H9 (cell line): ENCODE measurements at regions not wholly inside any gene's neighbourhood (a gene's known extent, or its start where the extent isn't known, plus 50 kb on each side); places are given as distances from the start of the nearest gene placed in this dataset.

ENCODE experiments used
- DNase-seq: peaks from one replicate; pipeline ENCODE4 v3.0.0-alpha.2; 2017
- H2AFZ ChIP-seq: one replicate; pipeline ENCODE4 v1.6.1; 2013; ENCODE audit warnings: mild to moderate bottlenecking, low read length, control low read depth, moderate library complexity
- H2AK5ac ChIP-seq: 2 replicates; pipeline ENCODE4 v1.6.1; 2013; ENCODE audit warnings: low read length, control low read depth, mixed read lengths; ENCODE audit not compliant: insufficient read length
- H2BK120ac ChIP-seq: one replicate; pipeline ENCODE4 v1.6.1; 2013; ENCODE audit warnings: low read depth, mild to moderate bottlenecking, low read length, control low read depth, inconsistent platforms; ENCODE audit not compliant: poor library complexity, severe bottlenecking
- H2BK12ac ChIP-seq: 2 replicates; pipeline ENCODE4 v1.6.1; 2013; ENCODE audit warnings: low read length, control low read depth, mixed read lengths, low read depth; ENCODE audit not compliant: insufficient read length
- H2BK15ac ChIP-seq: 2 replicates; pipeline ENCODE4 v1.6.1; 2013; ENCODE audit warnings: low read depth, low read length, control low read depth
- H2BK20ac ChIP-seq: one replicate; pipeline ENCODE4 v1.6.1; 2013; ENCODE audit warnings: low read depth, mild to moderate bottlenecking, low read length, control low read depth, inconsistent platforms; ENCODE audit not compliant: poor library complexity, severe bottlenecking
- H2BK5ac ChIP-seq: 2 replicates; pipeline ENCODE4 v1.6.1; 2013; ENCODE audit warnings: low read length, control low read depth, mixed read lengths; ENCODE audit not compliant: insufficient read length
- H3K14ac ChIP-seq: 2 replicates; pipeline ENCODE4 v1.6.1; 2013; ENCODE audit warnings: low read length, control low read depth; ENCODE audit not compliant: insufficient read depth
- H3K18ac ChIP-seq: 2 replicates; pipeline ENCODE4 v1.6.1; 2013; ENCODE audit warnings: low read depth, mild to moderate bottlenecking, mixed read lengths, low read length, control low read depth; ENCODE audit not compliant: insufficient read length
- H3K23ac ChIP-seq: 2 replicates; pipeline ENCODE4 v1.6.1; 2013; ENCODE audit warnings: low read length, control low read depth, mixed read lengths, low read depth; ENCODE audit not compliant: insufficient read length
- H3K23me2 ChIP-seq: 2 replicates; pipeline ENCODE4 v1.6.1; 2013; ENCODE audit warnings: low read depth, mild to moderate bottlenecking, mixed read lengths, low read length, control low read depth; ENCODE audit not compliant: insufficient read length, poor library complexity, severe bottlenecking
- H3K27ac ChIP-seq: 2 replicates; pipeline ENCODE4 v1.5.1; 2013; ENCODE audit warnings: low read length, control low read depth, mixed read lengths, low read depth; ENCODE audit not compliant: insufficient read length
- H3K27me3 ChIP-seq: 2 replicates; pipeline ENCODE4 v1.6.1; 2013; ENCODE audit warnings: low read length, control low read depth, inconsistent platforms; ENCODE audit not compliant: insufficient read depth
- H3K4ac ChIP-seq: 2 replicates; pipeline ENCODE4 v1.6.1; 2013; ENCODE audit warnings: low read depth, mild to moderate bottlenecking, control low read depth, inconsistent platforms, low read length, moderate library complexity
- H3K4me1 ChIP-seq: 2 replicates; pipeline ENCODE4 v1.6.1; 2013; ENCODE audit warnings: low read length, control low read depth, inconsistent platforms; ENCODE audit not compliant: insufficient read depth
- H3K4me2 ChIP-seq: 2 replicates; pipeline ENCODE4 v1.6.1; 2013; ENCODE audit warnings: low read length, control low read depth, mixed read lengths; ENCODE audit not compliant: insufficient read length, insufficient read depth
- H3K56ac ChIP-seq: 2 replicates; pipeline ENCODE4 v1.6.1; 2013; ENCODE audit warnings: low read depth, mild to moderate bottlenecking, mixed read lengths, low read length, control low read depth; ENCODE audit not compliant: insufficient read length
- H3K79me1 ChIP-seq: 2 replicates; pipeline ENCODE4 v1.6.1; 2013; ENCODE audit warnings: low read depth, mild to moderate bottlenecking, moderate library complexity, low read length, control low read depth, inconsistent platforms; ENCODE audit not compliant: insufficient read depth, poor library complexity, severe bottlenecking
- H3K79me2 ChIP-seq: 2 replicates; pipeline ENCODE4 v1.6.1; 2013; ENCODE audit warnings: low read length, control low read depth, inconsistent platforms; ENCODE audit not compliant: insufficient read depth
- H3K9ac ChIP-seq: 2 replicates; pipeline ENCODE4 v1.6.1; 2013; ENCODE audit warnings: low read length, control low read depth, mixed read lengths; ENCODE audit not compliant: insufficient read length; ENCODE audit errors: extremely low read depth
- H3K9me3 ChIP-seq: one replicate; pipeline ENCODE4 v1.6.1; 2013; ENCODE audit warnings: low read depth, low read length, inconsistent platforms; ENCODE audit not compliant: control insufficient read depth
- H3T11ph ChIP-seq: one replicate; pipeline ENCODE4 v1.6.1; 2013; ENCODE audit warnings: mild to moderate bottlenecking, low read length, control low read depth, inconsistent platforms
- H4K20me1 ChIP-seq: one replicate; pipeline ENCODE4 v1.6.1; 2013; ENCODE audit not compliant: control insufficient read depth, insufficient read length, insufficient read depth
- H4K5ac ChIP-seq: 2 replicates; pipeline ENCODE4 v1.6.1; 2013; ENCODE audit warnings: low read depth, mild to moderate bottlenecking, mixed read lengths, low read length, control low read depth; ENCODE audit not compliant: insufficient read length
- H4K8ac ChIP-seq: replicated peaks from 2 replicates; pipeline ENCODE4 v1.6.1; 2013; ENCODE audit warnings: low read length, control low read depth, mixed read lengths, low read depth; ENCODE audit not compliant: insufficient read length
- H4K91ac ChIP-seq: 2 replicates; pipeline ENCODE4 v1.6.1; 2013; ENCODE audit warnings: low read depth, mild to moderate bottlenecking, moderate library complexity, mixed read lengths, low read length, control low read depth; ENCODE audit not compliant: insufficient read length
- H3K27ac Mint-ChIP-seq, 3 experiments: 2 replicates in 2 of 3; 3 replicates in 1 of 3; pipeline ENCODE4 v1.8.0; 2020 to 2021; ENCODE audit warnings: mixed read lengths in 3 of 3, mild to moderate bottlenecking in 1 of 3, moderate library complexity in 1 of 3
- H3K27me3 Mint-ChIP-seq: 2 replicates; pipeline ENCODE4 v1.8.0; 2021; ENCODE audit warnings: low read depth, mild to moderate bottlenecking, moderate library complexity, mixed read lengths
- H3K36me3 Mint-ChIP-seq, 3 experiments: 2 replicates in 2 of 3; 3 replicates in 1 of 3; pipeline ENCODE4 v1.8.0; 2020 to 2021; ENCODE audit warnings: low read depth in 3 of 3, mixed read lengths in 3 of 3; ENCODE audit not compliant: insufficient read depth in 1 of 3
- H3K4me1 Mint-ChIP-seq, 2 experiments: 2 replicates each; pipeline ENCODE4 v1.8.0; 2020; ENCODE audit warnings: mixed read lengths in 2 of 2
- H3K4me3 Mint-ChIP-seq, 2 experiments: 2 replicates in 1 of 2; 3 replicates in 1 of 2; pipeline ENCODE4 v1.8.0; 2020 to 2021; ENCODE audit warnings: mild to moderate bottlenecking in 2 of 2, mixed read lengths in 2 of 2, moderate library complexity in 1 of 2
- H3K9me3 Mint-ChIP-seq, 2 experiments: 2 replicates in 1 of 2; 3 replicates in 1 of 2; pipeline ENCODE4 v1.8.0; 2020; ENCODE audit warnings: mild to moderate bottlenecking in 2 of 2, mixed read lengths in 2 of 2, moderate library complexity in 1 of 2
- TF ChIP-seq, protein P1 (sequence below): fragments of 200-600 bp; sonication (generic); conservative IDR thresholded peaks from 3 replicates; pipeline ENCODE4 v1.8.0; 2021; ENCODE audit warnings: antibody characterized with exemption, mild to moderate bottlenecking

DNA sequence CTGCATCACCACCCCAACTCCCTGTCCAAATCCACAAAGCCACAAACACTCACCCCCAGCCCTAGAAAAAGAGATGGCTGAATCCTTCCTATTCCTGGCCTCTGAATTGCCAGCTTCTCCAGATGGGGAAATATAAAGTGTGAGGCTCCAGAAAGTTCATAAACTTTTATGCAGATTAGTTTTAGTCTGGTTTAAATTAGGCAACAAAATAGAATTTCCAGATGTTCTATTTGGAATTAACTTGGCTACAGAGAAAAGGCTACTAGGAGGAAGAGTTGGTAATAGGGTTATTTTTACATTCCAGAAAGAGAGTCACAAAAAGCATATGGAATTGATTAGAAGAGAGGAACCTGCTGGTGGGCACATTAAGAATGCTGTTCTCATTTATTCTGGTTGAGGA is 56.0 kb downstream of the EN1 start:
- no peaks in the 10 kb centered on the region for H3K9me3 Mint-ChIP-seq
- H2BK5ac ChIP-seq: no peak overlapping the region
- H4K91ac ChIP-seq: no peak overlapping the region
- H4K8ac ChIP-seq: no peak overlapping the region
- H3K4me1 ChIP-seq: no peaks in the 10 kb centered on the region
- no peaks in the 10 kb centered on the region; a peak in 1 of 7 replicates for H3K36me3 Mint-ChIP-seq
- H3K18ac ChIP-seq: no peak overlapping the region
- H3K56ac ChIP-seq: no peak overlapping the region
- H3K79me1 ChIP-seq: no peaks in the 10 kb centered on the region
- H3K4ac ChIP-seq: no peak overlapping the region
- no peak overlapping the region for H3K4me3 Mint-ChIP-seq
- no peak overlapping the region for H2BK15ac ChIP-seq
- H2AFZ ChIP-seq: no peak overlapping the region
- no peak overlapping the region for H3T11ph ChIP-seq
- H3K27ac ChIP-seq: no peak overlapping the region
- peaks cover 63% of the 10 kb centered on the region for H3K27me3 Mint-ChIP-seq
- H3K23me2 ChIP-seq: no peaks in the 10 kb centered on the region
- no peaks in the 10 kb centered on the region for H3K9me3 ChIP-seq
- no peak overlapping the region for H3K27ac Mint-ChIP-seq
- TF ChIP-seq, protein P1, sequence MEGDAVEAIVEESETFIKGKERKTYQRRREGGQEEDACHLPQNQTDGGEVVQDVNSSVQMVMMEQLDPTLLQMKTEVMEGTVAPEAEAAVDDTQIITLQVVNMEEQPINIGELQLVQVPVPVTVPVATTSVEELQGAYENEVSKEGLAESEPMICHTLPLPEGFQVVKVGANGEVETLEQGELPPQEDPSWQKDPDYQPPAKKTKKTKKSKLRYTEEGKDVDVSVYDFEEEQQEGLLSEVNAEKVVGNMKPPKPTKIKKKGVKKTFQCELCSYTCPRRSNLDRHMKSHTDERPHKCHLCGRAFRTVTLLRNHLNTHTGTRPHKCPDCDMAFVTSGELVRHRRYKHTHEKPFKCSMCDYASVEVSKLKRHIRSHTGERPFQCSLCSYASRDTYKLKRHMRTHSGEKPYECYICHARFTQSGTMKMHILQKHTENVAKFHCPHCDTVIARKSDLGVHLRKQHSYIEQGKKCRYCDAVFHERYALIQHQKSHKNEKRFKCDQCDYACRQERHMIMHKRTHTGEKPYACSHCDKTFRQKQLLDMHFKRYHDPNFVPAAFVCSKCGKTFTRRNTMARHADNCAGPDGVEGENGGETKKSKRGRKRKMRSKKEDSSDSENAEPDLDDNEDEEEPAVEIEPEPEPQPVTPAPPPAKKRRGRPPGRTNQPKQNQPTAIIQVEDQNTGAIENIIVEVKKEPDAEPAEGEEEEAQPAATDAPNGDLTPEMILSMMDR: no peak
- no peak overlapping the region for H2BK20ac ChIP-seq
- no peak overlapping the region for H3K4me2 ChIP-seq
- no peak overlapping the region for H3K9ac ChIP-seq
- no peaks in the 10 kb centered on the region for H3K79me2 ChIP-seq
- no peaks in the 10 kb centered on the region for H4K20me1 ChIP-seq
- no peak overlapping the region for H3K23ac ChIP-seq
- H2AK5ac ChIP-seq: no peak overlapping the region
- H4K5ac ChIP-seq: no peak overlapping the region
- H2BK120ac ChIP-seq: no peak overlapping the region
- no peak for DNase-seq
- no peak overlapping the region for H3K14ac ChIP-seq
- H3K4me1 Mint-ChIP-seq: peaks cover 11 to 21% of the 10 kb centered on the region in 2 experiments
- H3K27me3 ChIP-seq: no peaks in the 10 kb centered on the region; the same call in 1 of the 2 replicates
- no peak overlapping the region for H2BK12ac ChIP-seq
